Stimulated activated CD4-positive, alpha-beta T cell treated with anti-CD3 and anti-CD28 coated beads, Interleukin-15, amount 100 ng/mL, for 48 hours (primary cell): ENCODE measurements at regions not wholly inside any gene's neighbourhood (a gene's known extent, or its start where the extent isn't known, plus 50 kb on each side); places are given as distances from the start of the nearest gene placed in this dataset.
"Not testable (repeated sequence)": the region's sequence is repeated elsewhere in the genome, so short reads cannot be mapped to it uniquely, and the experiment has no call there.

Experiments used
- DNase-seq, 2 donors: peaks; one replicate each; pipeline ENCODE4 v3.0.0-alpha.2; 2020; ENCODE audit warnings: low read depth in 2 of 2

- DNase-seq = no peak
Measured at GRCh38 chr1:229152311-229152710, 118.6 kb upstream of the RAB4A start.

- no peak for DNase-seq
Measured at GRCh38 chr1:229153955-229154548, 116.9 kb upstream of the RAB4A start.

DNA sequence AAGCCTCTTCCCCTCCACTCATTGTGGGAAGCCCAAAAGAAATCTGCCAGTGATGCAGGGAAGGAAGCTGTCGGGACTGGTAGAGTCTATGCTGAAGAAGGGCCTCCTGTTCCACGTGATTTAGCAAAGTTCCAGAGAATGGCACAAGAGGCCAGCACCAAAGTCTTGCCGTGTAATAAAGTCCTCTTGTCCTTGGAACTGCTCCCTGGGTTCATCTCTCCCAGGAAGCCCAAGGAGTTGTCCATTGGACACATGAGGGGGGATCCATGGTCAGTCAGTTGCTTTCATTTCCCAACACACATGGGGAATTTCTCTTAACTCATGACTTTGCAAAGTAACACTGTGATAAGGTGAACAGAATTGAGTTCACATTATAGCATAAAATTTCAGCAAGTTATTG, 116.1 kb upstream of the RAB4A start:
- DNase-seq = no peak

- no peak for DNase-seq
Measured at GRCh38 chr1:229155472-229155871, 115.4 kb upstream of the RAB4A start.

GRCh38 chr1:229156872-229157271, 114.0 kb upstream of the RAB4A start:
- no peak for DNase-seq

- DNase-seq = no peak
Measured at GRCh38 chr1:229157480-229157879, 113.4 kb upstream of the RAB4A start.

GRCh38 chr1:229158341-229158921, 112.5 kb upstream of the RAB4A start:
- no peak for DNase-seq

DNA sequence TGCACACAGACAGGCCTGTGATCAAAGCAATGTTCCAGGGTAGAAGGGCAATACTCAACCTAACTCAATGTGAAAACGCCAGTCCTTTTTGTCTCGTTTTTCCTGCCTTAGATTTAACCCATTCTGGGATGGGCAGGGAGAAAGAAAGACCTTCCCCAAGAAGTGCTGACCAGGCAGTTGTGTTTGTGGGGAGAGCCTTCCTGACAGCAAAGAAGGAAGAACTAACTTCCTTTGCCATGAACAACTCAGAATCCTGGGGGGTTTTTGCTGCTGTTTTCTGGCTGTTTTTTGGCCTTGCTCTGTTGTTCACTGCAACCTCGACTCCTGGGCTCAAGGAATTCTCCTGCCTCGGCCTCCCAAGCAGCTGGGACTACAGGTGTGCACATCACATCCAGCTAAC, 112.0 kb upstream of the RAB4A start:
- no peak for DNase-seq

- DNase-seq = no peak
Measured at GRCh38 chr1:229159668-229160544, 111.0 kb upstream of the RAB4A start.

- DNase-seq = no peak
Measured at GRCh38 chr1:229161740-229162139, 109.2 kb upstream of the RAB4A start.

DNA sequence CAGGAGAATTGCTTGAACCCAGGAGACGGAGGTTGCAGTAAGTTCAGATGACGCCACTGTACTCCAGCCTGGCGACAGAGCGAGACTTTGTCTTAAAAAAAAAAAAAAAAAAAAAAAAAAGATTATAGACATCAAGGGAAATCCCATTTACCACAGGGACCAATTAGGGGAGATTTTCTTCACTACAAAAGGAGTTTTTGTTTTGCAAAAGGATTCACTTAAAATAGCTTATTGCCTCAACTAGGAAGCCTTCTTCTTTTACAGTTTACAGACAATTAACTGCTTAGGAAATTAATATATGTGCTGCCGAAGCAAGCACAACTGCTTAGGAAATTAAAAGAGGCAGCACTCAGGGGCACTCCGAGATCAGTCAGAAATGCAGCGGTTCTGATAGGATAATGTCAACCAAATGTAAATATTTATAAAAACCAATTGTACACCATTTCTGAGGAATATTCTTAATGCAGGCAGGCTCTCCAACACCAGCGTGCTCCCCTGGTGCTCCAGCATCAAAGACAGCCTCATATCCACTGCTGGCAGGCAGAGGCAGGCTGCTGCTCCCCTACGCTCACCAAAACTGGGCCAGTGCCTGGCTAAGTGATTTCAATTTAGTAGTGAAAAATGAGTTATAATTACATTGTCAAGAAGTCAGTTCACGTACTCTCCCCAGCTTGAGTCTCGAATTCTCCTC, 107.9 kb upstream of the RAB4A start:
- DNase-seq = no peak

GRCh38 chr1:229164348-229164747, 106.6 kb upstream of the RAB4A start:
- no peak for DNase-seq

DNA sequence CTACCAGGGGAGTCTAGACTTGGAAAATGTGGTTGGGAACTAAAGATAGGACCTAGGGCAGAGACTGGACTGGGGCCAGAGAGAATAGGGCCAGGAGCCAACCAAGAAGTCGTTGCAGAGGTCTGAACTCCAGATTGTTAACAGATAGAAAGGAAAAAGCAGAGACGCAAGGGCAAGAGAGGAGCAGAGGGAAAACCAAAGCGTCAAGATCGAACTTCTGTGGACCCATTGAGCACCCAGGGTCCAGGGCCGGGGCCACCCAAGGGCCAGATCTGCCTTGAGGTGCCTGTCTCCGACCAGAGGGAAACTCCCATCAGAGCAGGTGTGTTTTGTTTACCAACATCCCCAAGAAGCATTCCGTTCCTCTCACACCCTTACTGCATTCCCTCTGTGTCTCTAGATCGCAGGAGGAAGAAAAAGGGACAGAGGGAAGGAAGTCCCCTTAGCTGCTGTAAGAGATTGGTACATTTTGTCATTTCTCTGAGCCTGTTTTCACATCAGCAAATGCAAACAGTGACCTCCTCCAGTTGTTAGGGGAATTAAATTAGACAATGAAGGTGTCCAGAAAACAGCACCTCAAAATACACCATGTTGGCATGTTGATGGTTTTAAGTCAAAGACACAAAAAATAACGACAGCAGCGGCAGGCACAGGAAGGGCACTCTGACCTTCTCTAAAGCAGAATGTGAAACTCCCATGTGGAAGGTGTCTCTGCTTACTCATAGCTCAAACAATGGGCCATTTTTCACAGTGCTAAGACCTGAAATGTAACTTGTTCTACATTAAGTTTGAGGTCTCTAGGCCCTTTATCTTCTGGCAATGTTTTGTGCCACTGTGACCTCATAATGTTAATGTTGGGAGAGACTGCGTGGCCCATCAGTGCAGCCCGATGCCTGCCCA, 105.8 kb upstream of the RAB4A start:
- DNase-seq = no peak

DNA sequence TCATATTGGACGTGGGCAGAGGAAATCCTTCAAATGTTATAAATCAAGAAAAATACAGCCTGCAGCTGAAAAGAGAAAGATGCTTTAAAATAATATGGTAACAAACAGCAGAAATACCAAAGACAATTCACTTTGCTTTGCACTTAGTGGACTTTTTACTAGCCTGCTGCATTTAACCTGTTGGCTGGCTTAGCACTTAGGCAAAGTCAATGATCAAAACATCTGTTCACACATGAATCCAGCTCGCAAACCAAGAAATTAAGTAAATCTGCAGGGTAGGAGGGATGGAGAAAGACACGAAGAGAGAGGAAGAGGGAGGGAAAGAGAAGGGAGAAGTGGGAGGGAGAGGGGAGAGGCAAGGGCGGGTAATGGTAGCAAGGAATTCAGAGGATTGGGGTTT, 103.6 kb upstream of the RAB4A start:
- DNase-seq = no peak

- DNase-seq = no peak
Measured at GRCh38 chr1:229169399-229169798, 101.5 kb upstream of the RAB4A start.

DNA sequence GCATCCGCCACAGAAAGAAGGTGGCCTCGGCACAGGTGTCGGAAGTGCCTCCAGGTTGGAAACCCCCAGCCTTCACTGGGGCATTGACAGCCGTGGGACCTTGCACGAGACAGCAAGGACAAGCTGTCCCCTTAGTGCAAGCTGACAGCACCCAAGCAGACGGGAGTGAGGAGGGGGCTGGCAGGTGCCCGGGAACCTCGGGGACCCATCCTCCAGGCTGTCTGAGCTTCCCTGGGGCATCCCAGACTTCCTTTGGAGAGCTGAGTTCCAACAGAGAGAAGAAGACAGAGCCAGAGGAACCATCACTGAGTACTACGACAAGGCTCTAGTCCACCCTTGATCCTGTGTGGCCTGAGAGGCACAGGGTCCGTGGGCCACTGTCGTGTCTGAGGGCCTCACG, 100.6 kb upstream of the RAB4A start:
- DNase-seq = no peak

GRCh38 chr1:229170778-229171505, 100.0 kb upstream of the RAB4A start:
- no peak for DNase-seq

DNA sequence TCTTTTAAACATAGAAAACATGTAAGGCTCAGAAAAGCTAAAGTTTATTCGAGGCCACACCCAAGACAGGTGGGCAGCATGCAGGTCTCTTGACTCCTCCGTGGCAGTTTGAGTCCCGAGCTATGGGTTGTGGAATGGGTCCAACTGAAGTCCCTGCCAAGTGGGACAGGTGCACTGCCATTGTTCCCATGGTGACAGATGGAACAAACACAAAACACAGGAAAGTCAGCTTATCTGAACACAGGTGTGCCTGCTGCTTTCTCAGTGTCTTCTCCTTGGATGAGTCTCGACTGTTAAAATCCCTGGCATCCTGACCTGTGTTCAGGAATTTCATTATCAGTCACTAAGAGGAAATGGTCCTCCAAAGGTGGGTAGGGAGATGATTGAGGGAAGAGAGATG, 99.0 kb upstream of the RAB4A start:
- no peak for DNase-seq

GRCh38 chr1:229173491-229174476, 97.1 kb upstream of the RAB4A start:
- DNase-seq = not testable (repeated sequence)
